ENCODE measurements at regions not wholly inside any gene's neighbourhood (a gene's known extent, or its start where the extent isn't known, plus 50 kb on each side); places are given as distances from the start of the nearest gene placed in this dataset.

DNA sequence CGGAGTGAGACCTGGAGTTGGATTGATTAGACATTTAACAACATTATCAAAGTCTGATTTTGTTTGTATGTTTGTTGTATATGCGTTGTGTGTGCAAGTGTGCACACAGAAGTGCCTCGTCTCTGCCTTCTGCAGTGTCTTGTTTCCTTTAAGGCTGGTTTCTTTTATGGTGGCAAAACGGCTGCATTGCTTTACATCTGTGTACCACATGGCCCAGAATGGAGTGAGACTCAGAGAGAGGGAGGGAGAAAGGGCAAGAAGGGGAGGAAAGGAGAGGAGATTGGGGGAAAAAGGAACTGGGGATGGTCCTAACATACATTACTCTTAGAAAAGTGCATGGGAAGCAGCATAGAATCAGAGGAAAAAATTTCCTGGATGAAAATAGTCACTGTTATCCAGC is 99.7 kb upstream of the WLS start:
- Histone ChIP-seq H3K36me3 (ENCODE audit: insufficient read depth, low read length, poor library complexity, severe bottlenecking) (no peaks in the 10 kb centered on the region), H3K27ac (ENCODE audit: low read depth, low read length, poor library complexity, severe bottlenecking) (no peak overlapping the region), H3K9me3 (ENCODE audit: low read depth, low read length, poor library complexity, severe bottlenecking) (no peaks in the 10 kb centered on the region), H3K4me1 (ENCODE audit: insufficient read depth, low read length, poor library complexity, severe bottlenecking) (no peaks in the 10 kb centered on the region), H3K27me3 (replicated peaks; ENCODE audit: insufficient read depth, low read depth, low read length, poor library complexity) (no peaks in the 10 kb centered on the region), H3K4me3 (ENCODE audit: low read depth, low read length, poor library complexity, severe bottlenecking) (no peak overlapping the region)
- ChIA-PET CTCF (no interaction called here), POLR2A (ENCODE audit: low non-redundant PET) (no interaction called here)
- TF ChIP-seq CTCF (conservative IDR thresholded peaks at IDR 0.05; ENCODE audit: low read depth, low read length) (no peak), EZH2 (IDR thresholded peaks at IDR 0.05; ENCODE audit: borderline replicate concordance, low read depth, low read length, poor library complexity, severe bottlenecking) (no peak)
- DNase-seq (ENCODE audit: low spot score): no peak
- intact Hi-C loops (cut with micrococcal nuclease; ENCODE audit: unreplicated experiment): no loop called here
- no TSS peak for BruUV-seq (replicated peaks)

- Histone ChIP-seq H3K9me3 (ENCODE audit: low read depth, low read length, poor library complexity, severe bottlenecking) (no peaks in the 10 kb centered on the region), H3K27me3 (replicated peaks; ENCODE audit: insufficient read depth, low read depth, low read length, poor library complexity) (no peaks in the 10 kb centered on the region), H3K27ac (ENCODE audit: low read depth, low read length, poor library complexity, severe bottlenecking) (no peak overlapping the region), H3K36me3 (ENCODE audit: insufficient read depth, low read length, poor library complexity, severe bottlenecking) (no peaks in the 10 kb centered on the region), H3K4me3 (ENCODE audit: low read depth, low read length, poor library complexity, severe bottlenecking) (no peak overlapping the region), H3K4me1 (ENCODE audit: insufficient read depth, low read length, poor library complexity, severe bottlenecking) (no peaks in the 10 kb centered on the region)
- intact Hi-C loops (cut with micrococcal nuclease; ENCODE audit: unreplicated experiment): no loop called here
- no peak for TF ChIP-seq CTCF (conservative IDR thresholded peaks at IDR 0.05; ENCODE audit: low read depth, low read length)
- TF ChIP-seq EZH2 (IDR thresholded peaks at IDR 0.05; ENCODE audit: borderline replicate concordance, low read depth, low read length, poor library complexity, severe bottlenecking): no peak
- DNase-seq (ENCODE audit: low spot score): peak; percentile 81
- ChIA-PET CTCF (interaction anchor here (0.7 to 1.4 kb wide), 2 partner anchors 173 to 211 kb away, joined by 4 to 6 read pairs; no protein-coding TSS in a partner anchor), POLR2A (ENCODE audit: low non-redundant PET) (no interaction called here)
- no TSS peak for BruUV-seq (replicated peaks)
Measured at GRCh38 chr1:68331117-68331865, 99.0 kb upstream of the WLS start.

GRCh38 chr1:68330391-68330790 is 98.1 kb upstream of the WLS start:
- intact Hi-C loops (cut with micrococcal nuclease; ENCODE audit: unreplicated experiment): no loop called here
- no peak overlapping the region for H3K27ac ChIP-seq (ENCODE audit: low read depth, low read length, poor library complexity, severe bottlenecking)
- H3K4me1 ChIP-seq (ENCODE audit: insufficient read depth, low read length, poor library complexity, severe bottlenecking): no peaks in the 10 kb centered on the region
- ChIA-PET POLR2A (ENCODE audit: low non-redundant PET) (no interaction called here), CTCF (interaction anchor here (0.7 to 1.4 kb wide), 2 partner anchors 15 to 210 kb away, joined by 6 read pairs; no protein-coding TSS in a partner anchor)
- BruUV-seq (replicated peaks): no TSS peak
- DNase-seq (ENCODE audit: low spot score): no peak
- no peaks in the 10 kb centered on the region for H3K27me3 ChIP-seq (replicated peaks; ENCODE audit: insufficient read depth, low read depth, low read length, poor library complexity)
- no peaks in the 10 kb centered on the region for H3K9me3 ChIP-seq (ENCODE audit: low read depth, low read length, poor library complexity, severe bottlenecking)
- H3K4me3 ChIP-seq (ENCODE audit: low read depth, low read length, poor library complexity, severe bottlenecking): no peak overlapping the region
- TF ChIP-seq CTCF (conservative IDR thresholded peaks at IDR 0.05; ENCODE audit: low read depth, low read length) (no peak), EZH2 (IDR thresholded peaks at IDR 0.05; ENCODE audit: borderline replicate concordance, low read depth, low read length, poor library complexity, severe bottlenecking) (no peak)
- no peaks in the 10 kb centered on the region for H3K36me3 ChIP-seq (ENCODE audit: insufficient read depth, low read length, poor library complexity, severe bottlenecking)

Data from A673 (cell line).